ENCODE measurements at regions not wholly inside any gene's neighbourhood (a gene's known extent, or its start where the extent isn't known, plus 50 kb on each side); places are given as distances from the start of the nearest gene placed in this dataset.
"Not testable (repeated sequence)": the region's sequence is repeated elsewhere in the genome, so short reads cannot be mapped to it uniquely, and the experiment has no call there.

- Histone ChIP-seq H3K36me3 (ENCODE audit: control insufficient read depth, low read depth, low read length) (no peaks in the 10 kb centered on the region), H3K4me3 (ENCODE audit: low read length) (no peak overlapping the region), H3K27ac (ENCODE audit: low read length) (no peak overlapping the region), H3K27me3 (ENCODE audit: control insufficient read depth, insufficient read depth, low read length) (no peaks in the 10 kb centered on the region), H3K4me1 (ENCODE audit: control insufficient read depth, low read depth, low read length) (no peaks in the 10 kb centered on the region), H3K9ac (ENCODE audit: low read length) (no peak overlapping the region), H3K9me3 (ENCODE audit: control insufficient read depth, low read depth, low read length) (no peaks in the 10 kb centered on the region)
Observed at GRCh38 chr16:64287655-64288528, 834.0 kb downstream of the CDH11 start.

GRCh38 chr16:64282181-64282580 is 839.7 kb downstream of the CDH11 start:
- H3K4me3 ChIP-seq (ENCODE audit: low read length): no peak overlapping the region
- H3K4me1 ChIP-seq (ENCODE audit: control insufficient read depth, low read depth, low read length): no peaks in the 10 kb centered on the region
- H3K9me3 ChIP-seq (ENCODE audit: control insufficient read depth, low read depth, low read length): no peaks in the 10 kb centered on the region
- H3K36me3 ChIP-seq (ENCODE audit: control insufficient read depth, low read depth, low read length): no peaks in the 10 kb centered on the region
- no peaks in the 10 kb centered on the region for H3K27me3 ChIP-seq (ENCODE audit: control insufficient read depth, insufficient read depth, low read length)
- no peak overlapping the region for H3K9ac ChIP-seq (ENCODE audit: low read length)
- no peak overlapping the region for H3K27ac ChIP-seq (ENCODE audit: low read length)

- Histone ChIP-seq H3K36me3 (ENCODE audit: control insufficient read depth, low read depth, low read length) (no peaks in the 10 kb centered on the region), H3K27ac (ENCODE audit: low read length) (no peak overlapping the region), H3K4me3 (ENCODE audit: low read length) (no peak overlapping the region), H3K9me3 (ENCODE audit: control insufficient read depth, low read depth, low read length) (no peaks in the 10 kb centered on the region), H3K27me3 (ENCODE audit: control insufficient read depth, insufficient read depth, low read length) (no peaks in the 10 kb centered on the region), H3K9ac (ENCODE audit: low read length) (no peak overlapping the region), H3K4me1 (ENCODE audit: control insufficient read depth, low read depth, low read length) (no peaks in the 10 kb centered on the region)
Observed at GRCh38 chr16:64280317-64280716, 841.5 kb downstream of the CDH11 start.

- Histone ChIP-seq H3K4me3 (ENCODE audit: low read length) (no peak overlapping the region), H3K27ac (ENCODE audit: low read length) (no peak overlapping the region), H3K4me1 (ENCODE audit: control insufficient read depth, low read depth, low read length) (no peaks in the 10 kb centered on the region), H3K9ac (ENCODE audit: low read length) (no peak overlapping the region), H3K27me3 (ENCODE audit: control insufficient read depth, insufficient read depth, low read length) (no peaks in the 10 kb centered on the region), H3K9me3 (ENCODE audit: control insufficient read depth, low read depth, low read length) (no peaks in the 10 kb centered on the region), H3K36me3 (ENCODE audit: control insufficient read depth, low read depth, low read length) (no peaks in the 10 kb centered on the region)
Observed at GRCh38 chr16:64278196-64278595, 843.7 kb downstream of the CDH11 start.

- no peak overlapping the region for H3K27ac ChIP-seq (ENCODE audit: low read length)
- H3K27me3 ChIP-seq (ENCODE audit: control insufficient read depth, insufficient read depth, low read length): no peaks in the 10 kb centered on the region
- no peaks in the 10 kb centered on the region for H3K9me3 ChIP-seq (ENCODE audit: control insufficient read depth, low read depth, low read length)
- no peak overlapping the region for H3K9ac ChIP-seq (ENCODE audit: low read length)
- H3K4me1 ChIP-seq (ENCODE audit: control insufficient read depth, low read depth, low read length): no peaks in the 10 kb centered on the region
- no peak overlapping the region for H3K4me3 ChIP-seq (ENCODE audit: low read length)
- H3K36me3 ChIP-seq (ENCODE audit: control insufficient read depth, low read depth, low read length): no peaks in the 10 kb centered on the region
Observed at GRCh38 chr16:64276646-64277045, 845.2 kb downstream of the CDH11 start.

- Histone ChIP-seq H3K4me1 (ENCODE audit: control insufficient read depth, low read depth, low read length) (no peaks in the 10 kb centered on the region), H3K27ac (ENCODE audit: low read length) (no peak overlapping the region), H3K4me3 (ENCODE audit: low read length) (no peak overlapping the region), H3K36me3 (ENCODE audit: control insufficient read depth, low read depth, low read length) (no peaks in the 10 kb centered on the region), H3K9ac (ENCODE audit: low read length) (no peak overlapping the region), H3K9me3 (ENCODE audit: control insufficient read depth, low read depth, low read length) (no peaks in the 10 kb centered on the region), H3K27me3 (ENCODE audit: control insufficient read depth, insufficient read depth, low read length) (no peaks in the 10 kb centered on the region)
Observed at GRCh38 chr16:64272028-64272427, 849.8 kb downstream of the CDH11 start.

GRCh38 chr16:64269756-64270155 is 852.1 kb downstream of the CDH11 start:
- H3K4me3 ChIP-seq (ENCODE audit: low read length): no peak overlapping the region
- no peaks in the 10 kb centered on the region for H3K9me3 ChIP-seq (ENCODE audit: control insufficient read depth, low read depth, low read length)
- no peaks in the 10 kb centered on the region for H3K27me3 ChIP-seq (ENCODE audit: control insufficient read depth, insufficient read depth, low read length)
- no peak overlapping the region for H3K27ac ChIP-seq (ENCODE audit: low read length)
- H3K9ac ChIP-seq (ENCODE audit: low read length): no peak overlapping the region
- no peaks in the 10 kb centered on the region for H3K36me3 ChIP-seq (ENCODE audit: control insufficient read depth, low read depth, low read length)
- H3K4me1 ChIP-seq (ENCODE audit: control insufficient read depth, low read depth, low read length): no peaks in the 10 kb centered on the region

- Histone ChIP-seq H3K9ac (ENCODE audit: low read length) (no peak overlapping the region), H3K4me3 (ENCODE audit: low read length) (no peak overlapping the region), H3K27me3 (ENCODE audit: control insufficient read depth, insufficient read depth, low read length) (no peaks in the 10 kb centered on the region), H3K27ac (ENCODE audit: low read length) (no peak overlapping the region), H3K9me3 (ENCODE audit: control insufficient read depth, low read depth, low read length) (no peaks in the 10 kb centered on the region), H3K36me3 (ENCODE audit: control insufficient read depth, low read depth, low read length) (no peaks in the 10 kb centered on the region), H3K4me1 (ENCODE audit: control insufficient read depth, low read depth, low read length) (no peaks in the 10 kb centered on the region)
Observed at GRCh38 chr16:64265756-64266155, 856.1 kb downstream of the CDH11 start.

GRCh38 chr16:64260631-64261401 is 861.0 kb downstream of the CDH11 start:
- H3K27ac ChIP-seq (ENCODE audit: low read length); H3K9ac ChIP-seq (ENCODE audit: low read length); H3K27me3 ChIP-seq (ENCODE audit: control insufficient read depth, insufficient read depth, low read length); H3K4me1 ChIP-seq (ENCODE audit: control insufficient read depth, low read depth, low read length); H3K9me3 ChIP-seq (ENCODE audit: control insufficient read depth, low read depth, low read length); H3K36me3 ChIP-seq (ENCODE audit: control insufficient read depth, low read depth, low read length); H3K4me3 ChIP-seq (ENCODE audit: low read length): not testable (repeated sequence)

GRCh38 chr16:64254443-64255367 is 867.2 kb downstream of the CDH11 start:
- no peaks in the 10 kb centered on the region for H3K36me3 ChIP-seq (ENCODE audit: control insufficient read depth, low read depth, low read length)
- H3K27ac ChIP-seq (ENCODE audit: low read length): no peak overlapping the region
- H3K4me1 ChIP-seq (ENCODE audit: control insufficient read depth, low read depth, low read length): no peaks in the 10 kb centered on the region
- H3K4me3 ChIP-seq (ENCODE audit: low read length): no peak overlapping the region
- no peak overlapping the region for H3K9ac ChIP-seq (ENCODE audit: low read length)
- H3K27me3 ChIP-seq (ENCODE audit: control insufficient read depth, insufficient read depth, low read length): no peaks in the 10 kb centered on the region
- no peaks in the 10 kb centered on the region for H3K9me3 ChIP-seq (ENCODE audit: control insufficient read depth, low read depth, low read length)

- Histone ChIP-seq H3K27me3 (ENCODE audit: control insufficient read depth, insufficient read depth, low read length) (no peaks in the 10 kb centered on the region), H3K36me3 (ENCODE audit: control insufficient read depth, low read depth, low read length) (no peaks in the 10 kb centered on the region), H3K27ac (ENCODE audit: low read length) (no peak overlapping the region), H3K9me3 (ENCODE audit: control insufficient read depth, low read depth, low read length) (no peaks in the 10 kb centered on the region), H3K9ac (ENCODE audit: low read length) (no peak overlapping the region), H3K4me1 (ENCODE audit: control insufficient read depth, low read depth, low read length) (no peaks in the 10 kb centered on the region), H3K4me3 (ENCODE audit: low read length) (no peak overlapping the region)
Observed at GRCh38 chr16:64253525-64253924, 868.3 kb downstream of the CDH11 start.
